GM12892 (cell line): ENCODE measurements at regions not wholly inside any gene's neighbourhood (a gene's known extent, or its start where the extent isn't known, plus 50 kb on each side); places are given as distances from the start of the nearest gene placed in this dataset.

Source experiments
- POLR2A ChIP-seq: IDR thresholded peaks from 2 replicates; pipeline ENCODE4 v1.6.1; 2011; ENCODE audit warnings: low read depth, low read length, control low read depth
- POLR2AphosphoS5 ChIP-seq: IDR thresholded peaks from 2 replicates; pipeline ENCODE4 v1.6.1; 2011; ENCODE audit warnings: low read depth, low read length, control low read depth
- TAF1 ChIP-seq: IDR thresholded peaks from 2 replicates; pipeline ENCODE4 v1.6.1; 2011; ENCODE audit warnings: low read depth, mild to moderate bottlenecking, control low read depth, low read length, borderline replicate concordance

GRCh38 chr15:97790180-97790579 lies 170.3 kb upstream of the ARRDC4 start:
- TF ChIP-seq POLR2A, result no peak
- TF ChIP-seq POLR2AphosphoS5, result no peak
- no peak for TF ChIP-seq TAF1
